Stimulated activated CD8-positive, alpha-beta memory T cell treated with anti-CD3 and anti-CD28 coated beads, Interleukin-2, amount 100 ng/mL, for 48 hours (primary cell): ENCODE measurements at regions not wholly inside any gene's neighbourhood (a gene's known extent, or its start where the extent isn't known, plus 50 kb on each side); places are given as distances from the start of the nearest gene placed in this dataset.

Source experiments
- DNase-seq, 2 donors: peaks; one replicate each; pipeline ENCODE4 v3.0.0-alpha.2; 2020; ENCODE audit warnings: low read depth in 2 of 2

DNA sequence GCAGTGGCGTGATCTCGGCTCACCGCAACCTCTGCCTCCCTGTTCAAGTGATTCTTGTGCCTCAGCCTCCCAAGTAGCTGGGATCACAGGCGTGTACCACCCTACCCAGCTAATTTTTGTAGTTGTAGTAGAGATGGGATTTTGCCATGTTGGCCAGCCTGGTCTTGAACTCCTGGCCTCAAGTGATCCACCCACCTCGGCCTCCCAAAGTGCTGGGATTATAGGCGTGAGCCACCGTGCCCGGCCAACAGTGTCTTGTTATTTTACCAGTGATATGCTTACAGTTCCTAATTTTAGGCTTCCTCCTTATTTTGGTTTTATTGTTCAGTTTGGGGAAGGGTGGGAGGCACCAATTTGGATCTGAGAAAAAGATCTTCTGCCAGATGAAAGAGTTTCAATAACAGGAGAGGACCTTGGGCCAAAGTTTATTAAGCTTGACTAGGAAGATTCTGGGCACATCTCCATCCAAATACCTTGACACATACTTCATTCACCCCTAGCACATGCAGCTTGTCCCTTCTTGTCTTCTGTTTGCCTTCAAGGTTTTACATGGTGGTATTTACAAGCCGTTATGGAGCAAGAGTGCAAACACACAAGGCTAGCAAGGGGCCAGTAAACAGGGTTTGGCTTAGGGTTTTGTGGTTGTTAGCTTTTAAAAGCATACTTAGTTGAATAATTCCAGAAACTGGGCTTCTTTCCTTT, 168.1 kb upstream of the DMRT1 start:
- no peak for DNase-seq

DNA sequence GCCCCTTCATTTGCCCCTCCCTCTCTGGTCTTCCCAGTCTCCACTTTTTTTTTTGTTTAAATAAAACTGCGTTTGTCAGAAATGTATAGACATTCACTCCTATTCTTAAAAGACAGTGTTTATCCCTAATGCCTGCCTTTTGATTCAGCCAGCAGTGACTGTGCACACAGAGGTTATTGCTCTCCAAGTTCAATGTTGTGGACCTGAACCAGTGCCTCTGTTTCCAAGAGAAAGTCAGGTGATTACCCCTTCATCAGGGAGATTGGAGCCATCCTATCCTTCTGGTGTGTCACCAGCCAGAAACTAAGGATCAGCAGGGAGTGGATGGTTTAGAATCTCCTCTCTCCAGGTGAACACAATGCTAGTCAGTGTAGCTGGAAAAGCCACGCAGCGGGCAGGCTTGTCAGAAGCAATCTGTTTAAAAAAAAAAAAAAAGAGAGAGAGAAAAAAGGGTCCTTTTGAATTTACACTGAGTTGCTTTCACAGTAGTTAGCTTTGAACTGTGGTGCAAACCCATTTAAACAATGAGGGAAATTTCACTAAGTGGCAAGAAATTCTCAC, 167.5 kb upstream of the DMRT1 start:
- no peak for DNase-seq

GRCh38 chr9:675697-676370, 165.7 kb upstream of the DMRT1 start:
- no peak for DNase-seq

DNA sequence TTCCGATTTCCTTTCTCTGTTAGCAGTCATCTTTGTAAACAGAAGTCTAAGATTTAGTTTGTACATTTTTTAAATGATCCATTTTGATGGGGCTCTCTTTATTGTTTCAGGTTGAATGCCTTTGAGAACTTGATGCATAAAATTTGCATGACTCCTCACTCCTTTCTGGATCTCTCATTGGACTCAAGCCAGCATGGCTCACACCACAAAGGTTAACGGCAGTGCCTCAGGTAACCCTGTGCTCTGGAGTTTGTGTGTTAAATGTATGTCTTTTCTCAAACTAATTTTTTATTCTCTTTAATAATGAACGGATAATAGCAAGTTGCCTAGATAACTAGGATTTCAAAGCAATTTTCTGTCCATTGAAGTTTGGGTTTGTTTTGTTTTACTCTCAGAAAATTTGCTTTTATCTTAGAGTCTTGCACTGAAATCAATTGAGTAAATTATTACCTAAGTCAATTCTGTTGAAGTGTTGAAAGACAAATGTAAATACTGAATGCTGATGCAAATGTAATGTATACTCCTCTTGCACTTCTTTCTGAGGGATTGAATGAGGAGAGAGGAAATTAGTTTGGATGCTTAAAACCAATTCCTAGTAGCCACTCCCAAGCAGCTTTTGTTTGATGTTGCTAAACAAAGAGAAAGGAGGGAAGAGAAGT, 164.6 kb upstream of the DMRT1 start:
- DNase-seq = no peak

DNA sequence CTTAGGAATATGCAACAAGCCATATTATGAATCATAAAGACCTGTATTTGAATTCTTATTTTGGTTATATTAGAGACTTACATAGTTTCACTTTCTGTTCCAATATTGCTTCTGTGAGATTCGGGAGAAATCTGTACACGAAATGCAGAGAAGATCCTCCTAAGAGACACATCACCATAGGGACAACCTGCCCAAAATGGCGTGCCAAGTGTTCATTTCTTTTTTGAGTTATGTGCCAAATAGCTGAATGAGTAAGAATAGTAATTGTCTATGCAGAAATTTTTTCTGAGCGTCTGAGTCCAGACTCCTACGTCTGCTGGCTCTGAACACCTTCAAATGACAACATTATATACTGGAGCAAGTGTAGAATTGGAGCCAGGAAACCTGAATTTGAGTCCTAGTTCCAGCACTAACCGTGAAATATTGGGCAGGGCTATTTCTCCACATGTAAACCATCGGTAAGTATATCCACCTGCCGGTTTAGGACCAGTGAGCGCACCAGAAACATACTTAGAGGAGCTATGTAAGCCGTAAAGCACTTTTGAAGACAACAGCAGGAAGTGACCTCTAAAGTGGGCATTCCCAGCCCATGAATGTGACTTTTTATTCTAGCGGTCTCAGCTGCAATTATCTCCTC, 163.9 kb upstream of the DMRT1 start:
- DNase-seq = no peak

DNA sequence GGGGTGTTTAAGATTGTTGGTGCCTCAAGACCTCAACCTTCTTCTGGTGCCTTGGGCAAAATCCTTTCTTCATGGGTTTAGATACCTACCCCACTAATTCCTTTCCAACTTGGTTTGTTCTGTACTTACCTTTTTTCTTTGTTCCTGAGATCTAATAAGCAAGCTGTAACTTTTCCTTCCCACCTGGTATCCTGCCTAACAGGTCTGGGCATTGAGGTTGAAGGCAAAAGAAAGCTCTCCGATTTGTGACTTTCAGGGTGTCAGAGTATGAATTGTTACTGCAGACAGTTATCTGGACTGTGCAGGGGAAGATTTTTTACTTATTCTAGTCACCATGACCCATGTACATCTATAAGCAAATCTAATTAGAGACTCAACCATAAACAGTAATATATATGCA, 162.6 kb upstream of the DMRT1 start:
- DNase-seq = no peak

- DNase-seq = no peak
Observed at GRCh38 chr9:679462-679861, 162.0 kb upstream of the DMRT1 start.

GRCh38 chr9:680106-680505, 161.4 kb upstream of the DMRT1 start:
- DNase-seq = no peak

GRCh38 chr9:682633-683508, 158.6 kb upstream of the DMRT1 start:
- no peak for DNase-seq

GRCh38 chr9:683509-684021, 157.9 kb upstream of the DMRT1 start:
- no peak for DNase-seq

DNA sequence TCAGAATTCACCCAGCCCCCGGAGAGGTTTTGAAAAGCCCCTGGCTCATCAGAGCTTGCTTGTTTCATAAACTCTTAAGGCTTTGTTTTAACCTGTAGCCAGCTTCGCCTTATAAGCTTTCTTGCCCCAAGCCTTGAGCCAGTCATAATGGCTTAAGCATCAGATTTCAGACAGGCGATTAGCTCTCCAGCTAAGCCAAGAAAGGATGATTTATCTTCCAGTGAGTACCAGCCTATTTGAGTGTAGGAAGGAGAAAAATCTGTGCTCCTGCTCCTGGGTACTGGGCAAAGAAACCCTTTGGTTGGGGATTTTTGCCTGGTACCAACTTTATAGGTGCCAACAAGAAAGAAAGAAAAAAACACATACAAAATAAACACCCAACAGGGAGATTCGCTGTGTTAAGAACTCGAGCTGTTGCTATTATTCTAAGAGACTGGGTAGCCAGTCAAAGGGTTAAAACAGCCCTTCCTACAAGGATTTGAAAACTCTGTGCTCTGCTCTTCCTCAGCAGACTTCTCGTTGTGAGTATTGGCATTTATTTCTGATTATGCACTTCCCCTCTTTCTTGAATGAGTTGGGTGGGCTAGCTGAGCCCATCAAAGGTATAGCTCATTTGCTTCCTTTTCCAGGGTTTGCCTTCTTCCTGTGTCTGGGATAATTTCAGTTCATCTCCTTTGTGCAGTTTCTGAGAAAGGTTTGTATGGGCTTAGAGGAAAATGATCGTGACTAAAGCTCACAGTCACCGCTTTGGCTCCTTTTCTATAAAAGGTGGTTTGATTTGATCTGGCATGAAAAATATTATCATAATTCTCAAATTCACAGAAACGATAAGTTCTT, 157.2 kb upstream of the DMRT1 start:
- DNase-seq = no peak

DNA sequence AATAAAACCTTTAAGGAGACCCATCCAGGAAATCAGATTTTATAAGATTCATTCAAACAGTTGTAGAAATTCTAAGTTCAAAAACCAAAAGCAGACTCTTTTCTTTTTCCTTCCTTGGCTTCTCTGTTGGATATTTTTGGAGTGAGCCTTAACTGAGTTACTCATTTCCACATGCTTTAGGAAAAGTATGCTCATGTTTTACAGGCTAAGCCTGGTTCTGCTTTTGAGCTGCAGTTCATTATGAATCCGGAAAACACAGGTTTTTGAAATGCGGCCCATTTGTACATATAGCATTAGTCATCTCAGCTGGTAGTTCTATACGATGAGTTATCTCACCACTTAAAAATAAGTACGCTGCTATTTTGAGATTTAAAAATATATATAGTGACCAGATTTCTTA, 156.6 kb upstream of the DMRT1 start:
- no peak for DNase-seq

DNA sequence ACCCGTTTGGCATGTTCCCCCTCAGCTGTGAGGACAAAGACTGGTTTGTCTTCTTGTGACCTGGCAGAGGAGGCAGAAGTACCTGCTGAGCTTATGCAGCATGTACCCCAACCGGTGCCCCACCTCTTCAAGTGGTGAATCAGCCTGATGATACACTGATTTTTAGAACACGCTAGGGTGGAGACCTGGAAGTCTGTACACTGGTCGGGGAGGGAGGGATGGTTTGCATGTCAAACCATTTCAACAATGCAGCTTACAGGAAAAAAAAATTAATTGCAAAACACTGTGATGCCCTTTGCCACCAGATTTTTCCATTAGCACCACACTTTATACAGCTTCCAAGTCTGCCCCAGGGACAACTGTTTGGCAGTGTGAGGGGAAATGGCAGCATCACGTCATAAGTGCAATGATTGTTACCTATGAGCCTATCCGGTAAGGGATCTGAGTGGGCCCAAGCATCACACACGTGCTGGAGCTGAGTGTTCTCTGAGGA, 155.1 kb upstream of the DMRT1 start:
- no peak for DNase-seq

DNA sequence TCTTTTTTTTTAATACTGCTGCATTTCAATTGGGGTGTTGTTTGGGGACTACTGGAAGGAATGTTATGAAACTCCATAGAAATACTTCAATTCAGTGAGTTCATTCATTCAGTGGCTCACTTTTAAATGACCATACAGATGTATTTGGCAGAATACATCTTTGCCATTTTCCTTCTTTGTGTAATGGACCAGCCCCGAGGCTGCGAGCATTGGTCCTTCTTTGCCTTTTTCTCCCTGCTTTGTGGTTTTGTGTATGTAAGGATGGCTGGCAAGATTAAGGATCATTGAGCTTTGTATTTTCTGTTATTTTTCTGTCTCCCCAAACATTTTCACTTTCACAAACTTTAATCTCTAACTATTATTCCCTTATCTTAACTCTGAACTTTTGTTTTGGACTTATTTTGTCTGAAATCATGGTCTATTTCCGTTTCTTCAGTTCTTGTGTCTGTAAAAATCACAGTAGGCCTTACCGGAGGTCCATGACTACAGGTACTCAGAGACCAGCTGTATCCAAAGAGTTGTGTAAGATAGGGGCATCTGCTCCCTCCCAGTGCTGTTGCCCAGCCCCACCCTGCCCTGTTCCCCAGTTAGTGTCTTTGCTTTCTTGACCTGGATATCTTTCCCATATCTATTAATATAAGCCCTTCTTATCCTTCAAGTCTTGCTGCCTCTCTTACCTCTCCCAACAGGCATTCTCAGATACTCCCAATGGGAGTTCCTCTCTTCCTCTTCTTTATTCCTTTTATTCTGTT, 154.3 kb upstream of the DMRT1 start:
- DNase-seq = no peak

DNA sequence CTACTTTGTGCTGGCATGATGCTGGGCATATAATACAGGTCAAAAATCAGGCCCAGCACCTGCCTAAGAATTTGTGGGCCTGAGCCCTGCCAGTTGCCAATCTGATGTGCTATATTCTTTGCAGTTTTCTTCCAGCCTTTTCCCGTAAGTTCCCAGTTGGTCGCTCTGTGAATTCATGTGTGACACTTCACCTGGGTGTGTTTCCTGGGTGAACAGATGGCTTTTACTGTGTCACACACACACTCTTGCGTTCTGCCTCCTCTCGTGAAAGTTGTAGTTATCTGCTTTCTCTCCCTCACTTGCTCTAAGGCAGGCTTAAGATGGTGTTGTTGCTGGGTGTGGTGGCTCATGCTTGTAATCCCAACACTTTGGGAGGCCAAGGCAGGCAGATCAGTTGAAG, 153.5 kb upstream of the DMRT1 start:
- DNase-seq = no peak

- no peak for DNase-seq
Observed at GRCh38 chr9:690517-691111, 150.9 kb upstream of the DMRT1 start.

DNA sequence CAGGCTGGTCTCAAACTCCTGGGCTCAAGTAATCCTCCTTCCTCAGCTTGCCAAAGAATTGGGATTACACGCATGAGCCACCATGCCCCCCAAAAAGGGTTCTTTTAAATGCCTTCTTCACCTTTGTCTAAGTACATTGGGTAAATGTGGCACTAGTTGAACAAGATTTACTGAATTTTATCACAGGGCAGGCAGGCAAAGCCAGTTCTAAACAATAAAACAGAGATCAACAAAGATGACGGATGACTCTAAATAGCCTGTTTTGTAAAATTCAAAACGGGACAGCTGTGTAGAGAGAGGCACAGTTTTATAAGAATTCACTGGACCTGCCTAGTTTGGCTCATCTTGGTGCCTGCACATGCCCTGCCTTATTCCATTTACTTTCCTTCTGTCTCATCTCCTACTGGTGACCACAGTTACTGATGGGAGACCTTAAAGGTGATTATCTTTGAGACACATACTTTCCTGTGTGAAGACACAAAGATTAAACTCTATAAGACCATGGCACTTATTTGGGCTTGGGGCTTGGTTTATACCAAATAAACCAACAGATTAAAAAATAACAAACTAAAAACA, 149.6 kb upstream of the DMRT1 start:
- no peak for DNase-seq

DNA sequence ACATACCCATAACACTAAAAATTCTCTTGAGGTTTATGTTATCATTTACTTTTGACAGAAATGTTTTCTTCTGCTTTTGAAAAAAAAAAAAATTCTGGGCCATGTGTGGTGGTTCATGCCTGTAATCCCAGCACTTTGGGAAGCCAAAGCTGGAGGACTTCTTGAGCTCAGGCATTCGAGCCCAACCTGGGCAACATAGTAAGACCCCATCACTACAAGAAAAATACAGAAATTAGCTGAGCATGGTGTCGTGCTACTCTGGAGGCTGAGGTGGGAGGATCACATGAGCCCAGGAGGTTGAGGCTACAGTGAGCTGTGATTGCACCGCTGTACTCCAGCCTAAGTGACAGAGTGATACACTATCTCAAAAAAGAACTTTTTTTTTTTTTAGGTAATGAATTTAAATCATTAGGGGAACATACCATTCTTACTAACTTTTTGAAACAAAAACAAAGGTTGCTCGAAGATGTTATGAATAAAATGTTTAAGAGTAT, 148.8 kb upstream of the DMRT1 start:
- no peak for DNase-seq
